ENCODE measurements at regions not wholly inside any gene's neighbourhood (a gene's known extent, or its start where the extent isn't known, plus 50 kb on each side); places are given as distances from the start of the nearest gene placed in this dataset.

DNA sequence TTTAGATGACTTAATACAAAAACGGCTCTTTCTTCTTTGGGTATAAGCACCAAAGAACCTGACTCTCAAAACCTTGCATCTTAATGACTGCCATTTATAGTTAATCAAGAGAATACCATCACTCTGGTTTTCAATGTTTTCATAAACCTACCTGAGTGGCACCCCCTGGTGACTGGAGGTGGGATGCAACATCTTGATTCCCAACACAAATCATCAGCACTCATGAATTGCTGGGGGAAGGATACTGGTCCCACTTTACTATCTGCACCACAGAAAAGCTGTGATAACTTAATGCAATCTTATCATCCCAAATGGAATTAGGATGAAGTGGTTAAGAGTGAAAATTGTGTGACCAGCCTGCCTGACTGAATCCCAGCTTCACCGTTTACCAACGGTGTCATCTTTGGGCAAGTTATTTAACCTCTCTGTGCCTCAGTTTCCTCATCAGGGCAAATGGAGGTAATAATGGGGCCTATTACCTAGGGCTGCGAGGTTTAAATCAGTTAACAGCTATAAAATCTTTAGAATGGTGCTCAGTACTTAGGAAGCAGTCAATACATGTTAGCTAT, 366.4 kb downstream of the KLF12 start:
- H4K8ac ChIP-seq (ENCODE audit: low read depth in 2 of 2, low read length in 2 of 2) = no peak overlapping the region
- H2BK20ac ChIP-seq (ENCODE audit: low read depth, low read length) = no peak overlapping the region
- H3K18ac ChIP-seq (ENCODE audit: low read depth, low read length) = no peak overlapping the region
- H3K27me3 ChIP-seq (ENCODE audit: control insufficient read depth, insufficient read depth, low read length) = no peaks in the 10 kb centered on the region
- intact Hi-C loops (cut with micrococcal nuclease) (loop anchor here (5.0 kb wide), 1 partner anchor 164 kb away; no protein-coding TSS in a partner anchor), in situ Hi-C loops (cut with MboI; ENCODE audit: low sequenced_read_pairs) (loop anchor here (25.0 kb wide), 1 partner anchor 1444 kb away; no protein-coding TSS in a partner anchor), dilution Hi-C loops (cut with HindIII; ENCODE audit: low sequenced_read_pairs, unreplicated experiment) (no loop called here)
- no peak overlapping the region for H3K9ac ChIP-seq (ENCODE audit: low read depth, low read length)
- H3K4me2 ChIP-seq (ENCODE audit: low read depth, low read length) = peak overlapping the region; percentile 7; the same call in 1 of the 2 replicates
- peaks cover 5% of the 10 kb centered on the region; the same call in 1 of the 2 replicates for H4K20me1 ChIP-seq (ENCODE audit: insufficient read depth, low read length)
- H3K36me3 ChIP-seq (ENCODE audit: control insufficient read depth, insufficient read depth, low read length) = peaks cover 3% of the 10 kb centered on the region; the same call in 1 of the 2 replicates
- H3K4ac ChIP-seq (ENCODE audit: low read depth, low read length) = peak overlapping the region; percentile 14; the same call in 1 of the 2 replicates
- H4K91ac ChIP-seq (ENCODE audit: insufficient read depth, low read depth, low read length) = no peak overlapping the region
- no peak overlapping the region for H2BK120ac ChIP-seq (ENCODE audit: low read depth, low read length)
- ATAC-seq (ENCODE audit: low read depth) (no peak), DNase-seq (no peak)
- H2BK15ac ChIP-seq (ENCODE audit: low read depth, low read length) = no peak overlapping the region
- ChIA-PET POLR2A (ENCODE audit: unreplicated experiment) (no interaction called here), CTCF (interaction anchor here (0.6 to 1.2 kb wide), 4 partner anchors 11 to 737 kb away, joined by 3 read pairs; no protein-coding TSS in a partner anchor)
- 100% methylated on average over 2 of the region's 4 CpGs; no CpG with 5 or more reads in 1 of the 2 experiments for WGBS, 2 experiments (ENCODE audit: extremely low coverage in 2 of 2, insufficient read length in 1 of 2)
- no peaks in the 10 kb centered on the region for H3K9me3 ChIP-seq (ENCODE audit: control insufficient read depth, insufficient read depth, low read length)
- no peak overlapping the region for H3K56ac ChIP-seq (ENCODE audit: extremely low read depth, insufficient read depth, low read length)
- H3K27ac ChIP-seq (ENCODE audit: insufficient read depth, low read length) = no peak overlapping the region
- no peak overlapping the region for H2AFZ ChIP-seq (replicated peaks; ENCODE audit: low read length, poor library complexity)
- peaks cover 8% of the 10 kb centered on the region for H3K4me1 ChIP-seq (ENCODE audit: control insufficient read depth, insufficient read depth, low read length)
- BruUV-seq (replicated peaks) = no TSS peak
- H2BK5ac ChIP-seq (ENCODE audit: low read depth, low read length, poor library complexity, severe bottlenecking) = no peak overlapping the region
- no peak overlapping the region for H3K23ac ChIP-seq (ENCODE audit: low read depth, low read length)
- peaks cover 9% of the 10 kb centered on the region for H3K9me1 ChIP-seq (ENCODE audit: insufficient read depth, low read length)
- no peak overlapping the region for H3K4me3 ChIP-seq (ENCODE audit: insufficient read depth, low read depth, low read length)
- H2AK5ac ChIP-seq (ENCODE audit: low read depth, low read length) = no peak overlapping the region
- H3K79me1 ChIP-seq (ENCODE audit: low read depth in 1 of 2, low read length in 2 of 2) = peaks cover 7 to 34% of the 10 kb centered on the region in 2 experiments
- no peak for TF ChIP-seq MAZ (IDR thresholded peaks at IDR 0.05; ENCODE audit: borderline replicate concordance, low read depth, low read length)
- TF ChIP-seq CTCF (conservative IDR thresholded peaks at IDR 0.05; ENCODE audit: low read depth, low read length) = peak; percentile 36
- no peak for TF ChIP-seq BHLHE40 (IDR thresholded peaks at IDR 0.05; ENCODE audit: low read depth, low read length)
- no peak for TF ChIP-seq MXI1 (IDR thresholded peaks at IDR 0.05; ENCODE audit: borderline replicate concordance, low read depth, low read length)
- H4K5ac ChIP-seq (ENCODE audit: low read depth, low read length) = no peak overlapping the region
- H3K14ac ChIP-seq (replicated peaks; ENCODE audit: low read depth, low read length) = peak overlapping the region; percentile 18; the same call in 1 of the 2 replicates
- H2AK9ac ChIP-seq (replicated peaks; ENCODE audit: low read depth, low read length, poor library complexity) = no peak overlapping the region
